ENCODE measurements at regions not wholly inside any gene's neighbourhood (a gene's known extent, or its start where the extent isn't known, plus 50 kb on each side); places are given as distances from the start of the nearest gene placed in this dataset.
"Not testable (repeated sequence)": the region's sequence is repeated elsewhere in the genome, so short reads cannot be mapped to it uniquely, and the experiment has no call there.

DNA sequence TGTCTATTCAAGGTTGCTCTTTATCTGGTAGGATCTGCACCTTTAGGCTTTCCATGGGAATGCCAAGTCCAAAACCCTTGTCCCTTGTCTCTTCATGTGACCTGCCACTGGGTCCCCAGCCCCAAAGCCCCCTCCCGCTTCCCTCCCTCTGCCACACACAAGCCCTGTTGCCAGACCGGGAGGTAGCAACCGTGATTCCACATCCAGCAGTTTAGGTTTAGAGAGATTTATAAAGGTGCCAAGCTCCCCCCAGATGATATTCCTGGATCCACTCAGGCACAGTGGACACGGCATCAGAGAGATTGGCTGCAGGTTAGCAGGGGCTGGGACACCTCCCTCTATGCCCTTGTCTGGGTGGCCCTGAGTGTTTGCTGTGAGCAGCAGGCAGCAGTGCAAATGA, 504.7 kb downstream of the CCDC171 start:
- DNase-seq, result no peak

DNA sequence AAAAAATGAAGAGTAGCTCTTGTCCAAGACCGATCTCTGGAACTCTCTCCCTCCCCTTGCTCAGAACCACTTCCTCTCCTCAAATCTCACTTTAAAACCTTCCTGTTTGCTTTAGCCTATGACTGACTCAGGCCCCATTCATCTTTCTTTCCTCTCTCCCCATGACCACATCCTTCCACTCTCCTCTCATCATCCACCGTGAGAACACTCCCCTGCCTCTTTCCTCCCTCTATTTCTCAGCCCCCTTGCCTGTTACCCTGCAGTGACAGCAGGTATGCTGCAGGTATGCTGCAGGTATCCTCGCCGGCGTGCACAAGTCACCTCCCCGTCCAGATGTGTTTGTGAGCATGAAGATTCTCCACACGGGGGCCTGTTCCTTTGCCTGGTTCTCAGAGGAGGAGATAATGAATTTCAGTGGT, 505.3 kb downstream of the CCDC171 start:
- no peak for DNase-seq

DNA sequence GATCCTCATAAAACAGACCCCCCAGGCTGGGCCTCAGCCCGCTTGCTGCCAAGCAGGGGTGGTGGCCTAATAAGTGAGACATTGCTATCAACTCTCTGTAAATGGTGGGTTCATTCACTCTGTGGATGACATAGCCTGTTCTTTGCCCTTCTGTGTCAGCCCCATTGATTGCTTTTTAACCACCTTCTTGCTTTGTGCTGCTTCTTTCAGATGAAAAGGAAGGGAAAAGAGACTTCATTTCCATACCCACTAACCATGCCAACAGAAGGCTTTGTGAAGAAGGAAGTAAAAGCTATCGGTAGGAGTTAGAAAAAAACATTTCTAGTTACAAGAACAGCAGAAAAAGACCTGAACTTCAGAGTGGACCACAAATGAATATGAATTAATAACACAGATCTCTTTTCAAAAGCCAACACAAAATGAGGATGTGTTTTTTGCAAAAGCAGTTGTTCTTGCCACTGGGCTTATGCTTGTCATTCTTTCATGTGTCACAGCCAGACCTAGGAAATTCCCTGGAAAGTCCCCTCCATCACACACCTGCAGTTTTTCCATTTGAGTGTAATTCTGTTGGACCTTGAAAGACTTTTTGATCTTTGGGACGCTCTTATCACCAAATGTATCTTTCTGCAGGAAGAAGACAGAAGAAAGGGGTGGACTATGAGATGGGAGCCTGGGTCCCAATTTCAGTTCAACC, 507.7 kb downstream of the CCDC171 start:
- DNase-seq, result no peak

DNA sequence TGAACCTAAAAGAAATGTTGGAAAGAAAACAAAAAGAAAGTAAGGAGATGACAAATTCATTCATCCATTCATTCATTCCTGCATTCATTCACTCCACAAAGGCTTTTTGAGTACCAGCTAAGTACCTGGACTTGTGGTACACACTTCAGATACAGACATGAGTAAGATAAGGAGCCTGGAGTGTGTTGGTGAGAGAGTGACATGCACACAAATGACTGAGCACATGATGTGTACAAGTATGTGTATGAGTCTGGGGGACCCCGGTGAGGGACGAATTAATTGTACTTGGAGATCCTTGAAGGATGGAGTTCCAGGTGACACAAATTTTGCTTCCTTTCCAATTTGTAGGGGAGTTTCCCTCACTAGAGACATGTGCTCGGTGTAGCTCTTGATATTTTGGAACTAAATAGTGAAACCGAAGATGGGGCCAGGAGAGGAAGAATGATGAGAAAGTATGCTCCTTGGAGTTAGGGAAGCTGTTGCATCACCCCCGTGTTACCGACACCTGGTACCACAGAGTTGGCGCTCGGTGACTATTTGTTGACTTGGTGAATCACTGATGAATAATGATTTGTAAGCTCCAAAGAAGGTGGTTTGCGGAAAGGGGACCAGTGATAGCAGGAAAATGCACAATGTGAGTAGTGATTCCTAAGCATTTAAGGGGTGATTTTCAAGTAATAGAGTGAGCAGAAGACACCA, 509.8 kb downstream of the CCDC171 start:
- DNase-seq, result no peak

DNA sequence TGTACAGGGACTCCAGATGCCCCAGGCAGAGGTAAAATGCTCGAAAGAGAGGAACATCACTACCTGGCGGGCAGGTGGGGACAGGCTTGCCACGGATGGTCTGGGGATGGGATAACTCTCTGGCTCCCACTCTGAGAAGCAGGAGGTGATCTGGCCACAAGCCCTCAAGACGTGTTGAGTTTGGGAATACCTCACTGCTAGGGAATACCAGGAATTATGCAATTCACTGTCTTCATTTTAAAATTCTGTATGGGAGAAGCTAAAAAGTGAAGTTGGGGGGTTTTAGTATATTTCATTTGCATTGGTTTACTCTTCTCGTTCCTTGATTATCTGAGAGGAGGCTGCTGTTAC, 510.4 kb downstream of the CCDC171 start:
- no peak for DNase-seq

DNA sequence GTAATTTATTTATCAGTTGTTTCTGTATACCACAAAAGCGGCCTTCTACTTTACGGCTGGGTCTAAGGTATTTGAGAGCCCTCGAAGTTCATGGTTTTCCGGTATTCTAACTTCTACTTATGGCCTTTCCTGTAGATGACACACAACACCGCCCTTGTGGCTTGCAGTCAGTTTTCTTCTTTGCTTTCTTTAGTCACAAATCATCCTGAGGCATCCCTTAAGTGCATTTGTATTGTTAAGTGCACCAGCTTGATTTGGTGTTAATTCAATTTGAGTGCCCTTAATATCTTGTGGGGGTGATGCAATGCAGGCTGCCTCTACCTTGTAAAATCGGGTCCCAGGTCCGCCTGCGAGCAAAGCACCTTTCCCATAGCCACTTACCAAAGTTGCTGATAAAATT, 511.9 kb downstream of the CCDC171 start:
- no peak for DNase-seq

DNA sequence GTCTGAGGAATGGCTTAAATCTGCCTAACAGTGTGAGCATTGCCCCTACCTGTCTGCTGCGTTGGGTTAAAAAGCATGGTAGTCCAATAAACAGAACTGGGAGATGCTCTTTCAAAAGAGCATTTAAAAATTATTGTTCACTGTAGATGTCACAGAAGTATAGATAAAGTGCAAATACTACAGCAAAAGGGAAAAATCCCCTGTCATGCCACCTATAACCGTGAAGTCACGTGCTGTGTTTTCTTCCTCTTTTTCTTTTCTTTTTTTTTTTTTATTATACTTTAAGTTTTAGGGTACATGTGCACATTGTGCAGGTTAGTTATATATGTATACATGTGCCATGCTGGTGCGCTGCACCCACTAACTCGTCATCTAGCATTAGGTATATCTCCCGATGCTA, 513.4 kb downstream of the CCDC171 start:
- DNase-seq, result not testable (repeated sequence)

DNA sequence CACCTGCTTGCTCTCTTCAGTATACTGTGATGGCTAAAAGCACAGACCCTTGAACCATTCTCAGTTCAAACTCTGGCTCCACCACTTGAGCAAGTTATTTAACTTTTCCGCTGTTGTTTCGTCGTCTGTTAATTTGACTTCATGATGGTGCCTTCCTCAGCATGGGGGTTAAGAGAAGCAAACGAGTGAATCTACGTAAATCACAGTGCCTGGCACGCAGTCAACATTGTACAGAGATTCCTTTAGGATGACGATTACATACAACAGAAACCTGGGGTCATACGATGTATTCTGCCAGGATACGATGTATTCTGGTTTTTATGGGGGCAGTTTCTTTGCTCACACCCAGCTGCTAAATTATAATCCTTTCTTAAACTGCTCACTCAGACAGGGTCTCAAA, 515.6 kb downstream of the CCDC171 start:
- DNase-seq, result no peak

DNA sequence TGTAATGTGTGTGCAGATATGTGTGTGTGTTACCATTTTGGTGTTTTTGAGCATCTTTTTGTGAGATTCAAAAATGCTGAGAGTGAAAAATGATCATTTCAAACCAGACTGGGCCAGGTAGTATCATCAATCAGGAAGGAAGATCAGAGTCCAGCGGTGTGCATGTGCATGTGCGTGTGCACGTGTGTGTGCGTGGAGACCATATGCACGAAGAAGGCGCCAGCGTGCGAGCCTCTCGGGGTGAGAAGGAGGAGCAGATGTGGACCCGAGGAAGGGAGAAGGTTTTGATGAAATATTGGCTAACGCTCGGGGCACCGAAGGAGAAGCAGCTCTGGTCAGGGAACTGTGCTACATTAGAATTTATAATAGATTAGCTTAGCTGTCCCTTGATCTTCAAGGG, 516.4 kb downstream of the CCDC171 start:
- DNase-seq, result no peak

DNA sequence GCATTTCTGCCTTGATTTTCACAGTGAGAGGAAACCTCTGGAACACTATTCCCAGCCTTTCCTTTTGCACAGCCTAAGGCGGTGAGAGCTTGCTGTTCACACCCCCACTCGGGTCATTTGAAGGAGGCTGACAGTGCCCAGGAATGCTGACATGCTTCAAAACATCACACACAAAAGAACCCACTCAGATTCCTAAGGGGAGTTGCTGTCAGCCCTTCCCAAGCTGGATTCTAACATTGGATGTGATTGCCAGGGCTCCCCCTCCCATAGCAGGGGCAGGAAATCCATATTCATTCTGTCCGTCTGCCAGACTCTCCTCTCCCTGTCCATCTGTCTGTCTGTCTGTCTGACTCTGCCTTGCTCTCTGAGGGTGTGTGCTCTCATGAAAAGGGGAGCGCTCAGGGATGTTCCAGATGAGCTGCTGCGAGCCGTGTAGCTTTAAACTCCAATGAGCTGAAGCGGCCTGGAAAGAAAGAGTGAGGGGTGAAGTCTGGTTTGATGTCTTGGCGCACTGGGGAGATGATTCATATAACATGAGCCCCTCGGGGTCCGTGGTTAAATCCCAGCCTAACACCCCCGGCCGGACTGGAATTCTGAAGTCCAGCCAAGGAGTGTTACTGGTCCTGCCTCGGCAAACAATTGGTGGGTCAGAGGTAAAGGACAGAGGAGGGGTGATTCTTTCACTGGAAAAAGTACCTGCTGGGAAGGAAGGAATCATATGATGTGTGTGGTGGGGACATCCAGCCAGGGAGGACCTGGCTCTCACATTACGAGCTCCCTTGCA, 517.0 kb downstream of the CCDC171 start:
- DNase-seq, result no peak

DNA sequence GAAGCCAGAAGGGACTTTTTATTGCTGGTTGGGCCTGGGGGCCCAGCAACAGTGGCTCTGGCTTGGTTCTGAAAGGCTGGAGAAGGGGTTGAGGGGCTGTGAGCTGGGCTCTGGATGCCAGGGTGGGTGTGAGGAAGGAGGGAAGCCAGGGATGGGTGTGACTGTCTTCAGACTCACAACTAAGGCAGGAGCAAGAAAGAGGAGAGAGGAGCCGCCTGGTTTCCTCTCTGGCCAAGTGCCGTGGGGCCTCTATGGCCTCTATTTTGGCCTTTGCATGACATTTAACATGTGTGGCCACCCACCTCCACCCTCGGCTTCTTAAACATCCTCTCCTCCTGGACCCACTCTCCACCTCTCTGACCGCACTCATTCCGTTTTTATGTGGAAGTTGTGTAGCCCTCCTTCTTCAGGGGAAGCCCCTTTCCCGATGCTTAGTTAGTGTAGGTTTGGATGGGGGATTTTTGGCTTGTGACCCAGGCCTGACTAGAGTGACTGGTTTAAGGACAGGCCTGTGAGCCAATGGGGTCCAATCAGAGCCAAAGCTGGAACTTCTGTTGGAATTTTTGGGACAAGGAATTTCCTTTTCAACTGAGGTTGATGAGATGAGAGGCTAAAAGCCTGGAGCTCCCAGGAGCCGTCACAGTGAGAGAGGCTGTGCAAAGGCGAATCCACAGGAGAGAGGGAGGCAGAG, 517.8 kb downstream of the CCDC171 start:
- no peak for DNase-seq

DNA sequence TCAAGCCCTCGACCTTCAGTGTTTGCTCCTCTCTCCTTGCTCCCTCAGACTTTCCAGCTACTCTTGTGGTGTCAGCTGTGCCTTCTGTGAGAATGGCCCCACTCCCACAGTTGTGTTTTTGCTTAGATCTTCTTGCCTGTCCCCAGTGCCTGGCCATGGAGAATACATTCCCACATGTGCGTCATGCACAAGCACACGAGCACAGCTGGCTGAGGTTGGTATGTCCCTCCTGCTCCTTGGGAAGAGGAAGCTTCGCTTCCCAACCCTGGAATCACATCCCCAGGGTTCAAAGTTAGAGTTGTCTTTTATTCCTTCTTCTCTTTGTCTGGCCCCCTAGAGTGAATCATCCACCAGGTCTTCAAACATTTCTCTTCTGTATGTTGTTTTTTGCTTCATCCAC, 518.6 kb downstream of the CCDC171 start:
- no peak for DNase-seq

DNA sequence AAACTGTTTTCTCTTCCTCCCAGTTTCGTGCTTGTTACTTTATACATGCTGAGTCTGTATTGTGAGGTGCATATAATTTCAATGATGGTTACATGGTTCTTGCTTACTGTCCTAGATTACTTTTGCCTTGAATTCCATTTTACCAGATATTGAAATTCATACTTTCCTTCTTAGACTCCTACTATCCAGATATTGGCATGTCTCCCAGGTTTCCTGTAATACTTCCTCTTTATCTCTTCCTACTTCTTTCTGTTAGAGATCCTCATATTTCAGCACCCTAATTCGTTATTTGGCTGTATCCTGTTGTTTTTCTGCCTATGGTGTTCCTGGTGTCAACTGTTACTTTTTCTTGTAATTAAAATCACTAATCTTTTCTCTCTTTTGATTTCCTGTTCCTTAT, 522.1 kb downstream of the CCDC171 start:
- DNase-seq, result no peak

DNA sequence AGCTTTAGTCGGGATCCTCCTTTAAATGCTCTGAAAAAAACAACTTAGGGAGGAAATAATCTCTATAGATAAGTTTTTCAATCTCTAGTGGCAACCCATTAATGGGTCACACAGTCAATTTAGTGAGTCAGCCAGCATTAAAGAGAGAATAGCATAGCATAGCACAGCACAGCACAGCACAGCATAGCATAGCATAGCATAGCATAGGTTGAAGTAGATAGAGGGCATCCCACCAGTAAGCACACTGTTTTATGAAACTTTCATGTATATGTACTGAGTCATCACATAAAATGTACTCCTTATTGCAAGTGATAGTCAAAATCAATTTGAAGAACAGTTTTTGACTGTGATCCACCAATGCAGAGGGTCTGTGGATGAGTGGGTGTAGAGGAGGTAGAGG, 522.9 kb downstream of the CCDC171 start:
- no peak for DNase-seq

DNA sequence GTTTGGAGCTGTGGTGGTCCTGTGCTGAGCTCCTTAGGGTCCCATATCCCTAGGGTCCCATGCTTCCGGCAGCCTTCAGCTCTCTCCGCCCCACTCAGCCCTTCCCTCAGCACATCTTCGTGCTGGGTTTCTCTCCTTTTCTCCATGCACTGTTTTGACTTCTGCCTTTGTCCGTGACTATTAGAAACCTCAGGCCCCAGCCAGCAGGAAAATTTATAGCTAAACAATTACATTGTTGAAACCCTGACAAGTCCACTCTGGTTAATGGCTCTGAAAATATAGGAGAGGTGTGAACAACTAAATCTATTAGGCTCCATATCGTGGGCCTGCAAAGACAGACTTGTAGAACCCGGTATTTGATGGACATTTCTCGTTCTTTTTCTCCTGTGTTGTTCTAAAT, 523.7 kb downstream of the CCDC171 start:
- no peak for DNase-seq

DNA sequence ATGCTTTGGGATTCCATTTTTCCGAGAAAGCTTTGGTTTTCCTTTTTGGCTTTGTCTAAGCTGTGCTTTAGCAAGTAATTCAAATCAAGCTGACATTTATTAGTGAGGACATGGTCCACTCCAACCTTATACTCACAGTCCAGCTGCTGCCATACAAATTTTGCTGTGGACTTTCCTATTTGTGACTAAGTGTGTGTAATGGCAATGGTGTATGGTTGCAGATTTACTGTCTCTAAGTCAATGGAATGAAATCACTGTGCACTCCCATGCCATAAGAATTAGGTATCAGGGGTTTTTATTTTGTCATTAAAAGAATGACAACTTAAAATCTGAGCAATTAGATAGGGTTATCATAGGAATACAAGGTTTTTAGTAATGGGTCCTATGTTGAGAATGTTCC, 530.0 kb downstream of the CCDC171 start:
- no peak for DNase-seq

DNA sequence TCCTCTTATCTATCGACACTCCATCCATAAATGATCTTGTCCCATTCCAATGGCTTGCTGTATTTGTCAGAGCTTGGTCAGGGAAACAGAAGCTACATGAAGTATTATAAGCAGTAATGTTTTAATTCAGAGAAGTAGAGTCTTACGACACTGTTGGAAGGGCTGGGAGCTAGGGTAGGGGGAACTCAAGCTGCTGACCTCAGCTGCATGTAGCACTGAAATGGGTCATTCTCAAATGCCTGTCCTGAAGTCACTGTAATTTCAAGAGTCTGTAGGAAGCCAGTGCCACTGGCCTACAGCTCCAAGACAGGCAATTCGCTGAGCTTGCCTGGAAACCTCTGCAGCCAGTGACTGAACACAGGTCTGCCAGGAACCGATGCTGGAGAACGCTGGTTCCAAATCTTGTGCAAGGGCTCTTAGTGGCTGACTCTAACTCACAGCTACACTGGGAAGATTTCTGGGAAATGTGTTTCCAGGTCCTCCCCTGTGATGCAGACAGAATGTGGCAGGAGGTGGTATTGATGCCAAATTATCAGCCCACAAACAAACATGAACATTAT, 532.4 kb downstream of the CCDC171 start:
- DNase-seq, result no peak

DNA sequence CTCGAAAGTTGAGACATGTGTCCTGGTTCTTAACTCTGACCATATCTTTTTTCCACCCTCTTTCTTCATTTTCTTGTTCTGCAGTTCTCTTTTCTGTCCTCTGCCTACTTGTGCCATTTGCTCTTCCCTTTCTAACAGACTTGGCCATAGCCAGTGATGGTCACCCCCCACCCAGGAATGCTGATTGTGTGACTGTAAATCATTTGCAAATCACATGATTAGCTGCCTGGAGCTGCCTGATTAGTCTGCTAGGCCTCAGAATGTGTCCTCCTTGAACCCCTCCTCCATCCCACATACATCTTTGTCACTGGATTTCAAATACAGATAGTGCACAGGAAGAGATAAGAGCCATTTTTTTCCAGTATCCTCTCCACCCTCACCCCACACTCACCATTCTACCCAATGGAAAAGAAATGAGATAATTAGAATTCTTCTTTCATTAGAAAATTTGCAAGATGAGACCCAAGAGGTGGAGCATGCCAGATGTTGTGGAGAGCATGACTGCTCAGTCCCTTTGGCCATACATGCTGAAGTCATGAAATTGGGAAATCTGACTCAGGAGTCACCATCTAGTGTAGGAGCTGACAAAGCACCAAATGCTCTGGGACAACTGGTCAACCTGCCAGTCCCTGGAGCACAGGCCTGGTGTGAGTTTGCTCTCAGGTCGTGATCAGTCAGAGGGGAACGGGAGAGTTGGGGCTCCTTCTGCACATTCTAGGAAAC, 538.2 kb downstream of the CCDC171 start:
- no peak for DNase-seq

DNA sequence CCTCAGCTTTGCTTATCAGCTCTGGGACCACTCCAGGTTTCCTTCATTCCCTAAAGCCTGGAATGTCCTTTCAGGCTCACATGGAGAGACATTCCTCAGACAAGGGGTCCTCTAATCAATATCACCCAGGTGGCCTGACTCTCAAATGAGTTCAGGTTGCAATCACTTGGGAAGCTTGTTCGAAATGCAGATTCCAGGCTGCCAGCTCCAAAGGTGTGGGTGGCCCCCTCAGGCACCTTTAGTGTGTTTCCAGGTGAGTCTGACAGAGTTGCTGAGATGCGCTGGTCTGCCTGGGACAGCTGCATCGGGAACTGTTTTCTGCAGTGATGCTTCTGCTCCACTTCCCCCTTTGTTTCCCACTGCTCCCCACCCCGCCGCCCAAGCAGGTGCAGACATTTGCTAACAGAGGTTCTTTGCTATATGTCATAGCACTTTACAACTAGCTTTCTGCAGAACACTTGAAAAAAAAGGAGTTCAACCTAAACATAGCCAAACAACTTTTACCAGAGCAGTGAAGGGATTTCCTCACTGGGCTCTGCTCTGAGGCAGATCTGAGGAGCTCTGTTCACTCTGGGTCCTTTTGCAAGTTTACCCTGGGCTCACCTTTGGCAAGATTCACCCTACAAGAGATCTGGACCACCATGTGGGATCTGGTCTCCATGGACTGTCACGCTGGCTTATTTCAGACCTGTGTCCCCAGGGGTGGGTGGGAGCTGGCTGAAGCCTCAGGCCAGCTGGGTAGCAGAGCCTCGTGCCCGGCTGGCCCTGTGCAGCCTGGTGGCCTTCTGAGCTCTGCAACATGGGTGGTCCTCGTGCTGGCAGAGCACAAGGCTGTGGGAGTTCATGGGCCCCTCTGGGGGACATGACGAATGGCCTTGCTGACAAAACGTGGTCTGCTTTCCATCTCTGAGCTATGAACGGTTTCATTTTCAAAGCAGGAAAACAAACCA, 539.6 kb downstream of the CCDC171 start:
- DNase-seq, result no peak

DNA sequence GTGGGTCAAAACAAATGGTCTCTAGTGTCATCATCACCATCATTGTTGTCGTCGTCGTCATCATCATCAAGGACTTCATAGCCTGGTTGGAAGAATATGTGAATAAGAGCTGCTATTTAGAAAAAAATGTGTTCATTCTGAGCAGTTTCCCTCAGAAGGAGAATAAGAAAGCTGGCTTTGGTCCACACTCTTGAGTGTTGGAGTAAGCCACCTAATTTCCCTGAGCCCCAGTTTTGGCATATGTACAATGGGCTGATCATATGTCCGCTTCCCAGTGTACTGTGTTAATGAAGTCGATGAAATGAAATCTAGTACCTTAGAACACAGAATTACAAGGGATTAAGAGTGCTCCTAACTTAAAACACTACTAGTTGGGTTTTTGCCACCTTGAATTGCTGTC, 545.5 kb downstream of the CCDC171 start:
- DNase-seq, result no peak

Data from NCI-H2081 treated with DMSO at 0.1 percent for 48 hours (cell line).